ENCODE measurements at regions not wholly inside any gene's neighbourhood (a gene's known extent, or its start where the extent isn't known, plus 50 kb on each side); places are given as distances from the start of the nearest gene placed in this dataset.
"Not testable (repeated sequence)": the region's sequence is repeated elsewhere in the genome, so short reads cannot be mapped to it uniquely, and the experiment has no call there.

DNA sequence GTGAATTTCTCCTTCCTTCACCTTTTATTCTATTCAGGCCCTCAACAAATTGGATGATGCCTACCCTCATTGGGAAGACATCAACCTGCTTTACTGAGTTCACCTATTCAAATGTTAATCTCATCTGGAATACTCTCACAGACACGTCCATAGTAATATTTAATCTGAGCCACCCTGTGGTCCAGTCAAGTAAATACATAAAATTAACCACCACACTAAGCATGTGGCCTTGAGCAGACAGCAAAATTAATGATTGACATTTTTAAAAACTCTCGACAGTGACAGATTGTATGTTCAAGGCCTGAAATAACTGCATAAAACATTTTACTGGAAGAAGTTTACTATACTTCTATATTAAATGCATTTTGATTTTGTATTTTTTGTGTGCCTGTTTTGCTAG, 540.6 kb upstream of the GCFC2 start:
- DNase-seq: no peak

DNA sequence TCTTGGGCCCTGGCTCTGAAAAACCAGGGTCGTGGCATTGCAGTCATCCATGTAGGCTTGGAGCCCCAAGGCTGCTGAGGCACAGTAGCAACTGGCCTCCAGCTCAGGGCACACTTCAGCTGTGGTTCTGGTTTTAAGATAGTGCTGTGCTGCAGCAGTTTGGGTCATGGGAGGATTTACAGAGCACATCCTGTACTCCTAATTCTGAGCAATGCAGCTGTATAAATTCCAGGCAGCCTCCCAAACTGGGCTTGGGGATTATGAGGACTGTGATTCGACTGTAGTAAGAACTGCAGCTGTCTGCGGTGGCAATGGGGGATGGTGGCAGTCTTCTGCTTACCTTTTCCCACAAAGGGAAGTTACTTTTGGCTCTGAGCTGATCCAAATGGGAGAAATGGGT, 536.3 kb upstream of the GCFC2 start:
- DNase-seq: no peak

DNA sequence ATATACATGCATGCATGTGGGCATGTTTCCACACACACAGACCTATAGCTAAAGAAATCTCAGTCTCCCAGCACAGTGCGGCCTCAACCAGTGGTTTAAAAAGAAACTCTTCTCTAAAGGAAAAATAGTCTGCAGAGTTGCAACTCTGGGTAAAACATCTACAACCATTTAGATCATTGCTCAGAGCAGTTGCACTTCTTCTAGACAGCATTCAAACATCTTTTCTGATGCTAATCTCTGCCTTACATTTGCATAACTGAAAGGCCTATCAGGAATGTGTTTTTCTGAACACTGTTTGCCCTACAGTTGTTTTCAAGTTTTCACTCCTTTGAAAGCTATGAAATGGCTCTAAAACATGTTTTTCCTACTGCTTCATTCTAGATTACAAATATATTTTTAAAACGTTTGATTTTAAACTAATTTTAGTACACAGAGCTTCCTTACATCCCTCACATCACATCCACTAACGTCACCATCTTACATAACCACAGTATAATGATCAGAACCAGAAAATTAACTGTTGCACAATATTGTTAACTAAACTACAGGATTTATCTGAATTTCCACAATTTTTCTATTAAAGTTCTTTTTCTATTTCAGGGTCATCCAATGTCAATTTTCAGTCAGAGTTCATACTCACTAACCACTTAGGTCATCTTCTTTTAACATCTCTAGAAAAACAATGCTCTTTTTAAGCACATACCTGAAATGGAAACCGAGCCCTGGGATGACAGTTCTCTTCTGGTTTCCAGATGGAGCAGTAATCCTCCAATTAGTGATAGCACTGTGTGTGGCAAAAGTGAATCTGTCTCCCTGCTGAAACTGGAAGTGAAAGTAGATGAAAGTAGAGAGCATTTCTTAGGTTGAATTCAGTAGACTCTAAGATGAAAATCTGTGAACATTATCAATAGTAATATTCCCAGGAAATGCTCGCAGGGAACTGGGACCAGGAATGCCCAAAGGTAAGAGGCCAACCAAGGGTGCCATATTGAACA, 501.6 kb upstream of the GCFC2 start:
- DNase-seq: no peak

DNA sequence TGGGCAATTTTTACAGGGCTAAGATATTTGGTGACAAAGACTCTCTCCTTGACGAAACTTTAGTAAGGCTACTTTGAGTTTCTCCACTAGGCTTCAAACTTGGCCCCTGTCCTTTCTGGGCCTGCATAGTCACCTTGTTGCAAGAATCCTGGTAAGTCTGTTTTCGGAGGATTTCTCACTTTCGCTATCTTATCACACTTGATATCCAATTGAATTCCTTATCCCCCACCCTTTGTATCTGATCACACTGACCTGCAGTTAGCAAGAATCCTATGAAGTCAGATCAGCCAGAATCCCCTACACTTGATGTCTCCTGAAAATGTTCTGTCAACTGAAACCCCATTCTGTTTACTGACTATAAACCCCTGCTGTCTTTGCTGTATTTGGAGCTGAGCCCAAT, 499.8 kb upstream of the GCFC2 start:
- DNase-seq: no peak

DNA sequence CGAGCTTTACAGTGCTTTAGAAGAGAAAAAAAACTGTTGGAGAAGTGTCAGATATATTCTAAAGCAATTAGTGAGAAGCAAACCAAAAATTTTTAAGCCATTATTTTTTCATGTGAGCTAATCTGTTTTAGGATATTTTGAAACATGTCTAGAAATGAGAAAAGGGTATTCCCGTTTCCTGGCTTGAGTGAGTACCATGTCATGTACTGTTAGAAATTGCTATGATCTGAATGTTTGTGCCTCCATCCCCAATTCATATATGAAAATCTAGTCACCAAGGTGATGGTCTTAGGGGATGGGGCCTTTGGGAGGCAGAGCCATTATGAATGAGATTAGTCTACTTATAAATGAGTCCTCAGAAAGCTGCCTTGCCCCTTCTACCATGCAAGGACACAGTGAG, 493.3 kb upstream of the GCFC2 start:
- DNase-seq: no peak

DNA sequence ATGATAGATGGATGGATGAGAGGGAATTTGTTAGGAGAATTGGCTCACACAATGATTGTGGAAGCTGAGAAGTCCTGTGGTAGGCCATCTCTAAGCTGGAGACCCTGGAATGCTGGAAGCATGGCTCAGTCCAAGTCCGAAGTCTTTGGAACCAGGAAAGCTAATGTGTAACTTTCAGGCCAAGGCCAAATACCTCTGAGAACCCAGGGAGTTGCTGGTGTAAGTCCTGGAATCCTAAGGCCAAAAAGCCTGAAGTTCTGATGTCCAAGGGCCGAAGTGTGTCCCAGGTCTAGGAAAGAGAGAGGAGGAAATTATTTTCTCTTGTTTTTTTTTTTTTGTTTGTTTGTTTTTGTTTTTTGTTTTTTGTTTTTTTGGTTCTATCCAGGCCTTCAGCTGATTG, 492.2 kb upstream of the GCFC2 start:
- DNase-seq: no peak

DNA sequence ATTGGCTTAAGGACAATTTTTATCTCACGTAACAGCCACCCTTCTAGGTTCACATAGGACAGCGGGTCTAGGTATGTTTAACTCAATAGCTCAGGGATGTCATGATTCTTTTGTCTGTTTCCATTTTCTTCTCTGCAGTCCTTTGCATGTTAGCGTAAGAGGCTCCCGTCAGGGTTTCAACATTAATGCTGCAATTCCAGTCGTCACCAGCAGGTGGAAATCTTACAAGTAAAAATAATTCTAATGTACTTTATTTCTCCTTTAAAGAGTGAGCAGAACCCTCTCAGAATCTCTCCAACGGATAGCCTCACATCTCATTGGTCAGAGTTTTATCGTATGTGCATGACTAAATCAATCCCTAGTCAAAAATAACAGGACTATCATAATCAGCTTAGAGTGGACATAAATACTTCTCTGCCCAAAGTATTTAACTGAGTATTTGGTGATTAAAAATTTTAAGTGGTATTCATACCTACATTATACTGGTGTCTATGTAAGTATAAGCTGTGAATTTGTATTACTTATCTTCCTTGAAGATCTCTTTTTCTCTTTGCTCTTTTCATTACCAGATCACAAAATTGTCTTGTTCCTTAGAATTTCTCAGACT, 487.2 kb upstream of the GCFC2 start:
- no peak for DNase-seq

DNA sequence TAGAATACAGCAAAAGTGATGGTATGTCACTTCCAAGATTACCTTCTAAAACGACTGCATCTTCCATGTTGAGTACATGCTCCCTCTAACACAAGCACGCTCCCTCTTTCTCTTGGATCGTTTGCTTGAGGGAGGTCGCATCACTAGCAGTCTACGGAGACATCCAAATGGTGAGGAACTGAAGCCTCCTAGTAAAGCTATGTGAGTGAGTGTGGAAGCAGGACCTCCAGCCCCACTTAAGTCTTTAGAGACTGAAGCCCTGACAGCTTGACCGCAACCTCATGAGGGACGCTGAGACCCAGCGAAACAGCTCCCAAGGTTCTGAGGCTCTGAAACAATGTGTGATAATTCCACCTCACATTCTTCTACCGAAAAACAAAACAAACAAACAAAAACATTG, 486.7 kb upstream of the GCFC2 start:
- DNase-seq: no peak

DNA sequence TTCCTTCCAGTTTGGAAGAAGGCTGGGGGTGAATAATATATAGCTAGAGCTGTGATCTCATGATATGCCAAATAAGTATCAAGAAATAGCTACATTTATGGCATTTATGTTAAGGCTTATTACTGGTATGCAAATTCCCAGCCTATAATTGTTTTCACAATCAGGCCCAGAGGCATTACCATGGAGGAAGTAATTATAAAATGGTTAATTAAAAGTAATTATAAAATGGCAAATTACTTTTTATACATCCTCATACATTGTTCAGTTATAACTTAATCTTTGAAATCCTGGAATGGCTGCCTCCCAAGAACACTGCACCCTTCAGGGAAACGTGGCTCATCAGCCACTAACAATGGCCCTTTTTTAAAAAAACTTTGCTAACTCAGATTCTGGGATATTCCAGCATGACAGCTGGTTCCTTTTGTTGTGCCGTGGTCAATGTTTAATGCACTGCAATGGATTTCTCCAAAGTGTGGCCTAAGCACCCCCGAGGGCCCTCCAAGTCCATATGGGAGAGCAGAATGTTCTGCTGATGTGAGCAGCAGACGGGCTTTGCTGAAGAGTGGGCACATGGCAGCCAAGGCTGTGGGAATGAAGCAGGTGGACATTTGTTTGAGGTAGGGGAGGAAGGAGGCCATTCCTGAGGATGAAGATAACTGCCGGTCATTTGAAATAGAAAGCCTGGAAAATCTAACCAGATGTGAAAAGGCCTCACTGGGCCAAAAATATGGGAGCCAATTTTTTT, 483.5 kb upstream of the GCFC2 start:
- DNase-seq: no peak

DNA sequence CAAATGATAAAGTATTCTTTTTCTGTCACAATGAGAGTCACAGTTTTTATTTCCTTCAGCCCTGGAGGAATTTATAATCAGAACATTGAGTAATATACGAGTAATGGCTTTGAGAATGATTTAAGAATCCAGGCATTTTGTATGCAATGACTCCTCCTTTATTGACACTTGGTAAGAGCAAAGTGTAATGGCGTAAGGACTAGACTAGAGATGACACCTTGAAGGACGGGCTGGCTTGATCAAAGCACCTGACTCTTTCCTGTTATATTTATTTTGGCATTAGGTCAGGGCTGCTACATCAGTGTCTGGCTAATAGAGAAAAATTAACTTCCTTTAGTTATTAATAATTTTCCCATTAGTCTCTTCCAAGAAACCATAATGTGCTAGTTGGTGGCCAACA, 482.4 kb upstream of the GCFC2 start:
- DNase-seq: no peak

DNA sequence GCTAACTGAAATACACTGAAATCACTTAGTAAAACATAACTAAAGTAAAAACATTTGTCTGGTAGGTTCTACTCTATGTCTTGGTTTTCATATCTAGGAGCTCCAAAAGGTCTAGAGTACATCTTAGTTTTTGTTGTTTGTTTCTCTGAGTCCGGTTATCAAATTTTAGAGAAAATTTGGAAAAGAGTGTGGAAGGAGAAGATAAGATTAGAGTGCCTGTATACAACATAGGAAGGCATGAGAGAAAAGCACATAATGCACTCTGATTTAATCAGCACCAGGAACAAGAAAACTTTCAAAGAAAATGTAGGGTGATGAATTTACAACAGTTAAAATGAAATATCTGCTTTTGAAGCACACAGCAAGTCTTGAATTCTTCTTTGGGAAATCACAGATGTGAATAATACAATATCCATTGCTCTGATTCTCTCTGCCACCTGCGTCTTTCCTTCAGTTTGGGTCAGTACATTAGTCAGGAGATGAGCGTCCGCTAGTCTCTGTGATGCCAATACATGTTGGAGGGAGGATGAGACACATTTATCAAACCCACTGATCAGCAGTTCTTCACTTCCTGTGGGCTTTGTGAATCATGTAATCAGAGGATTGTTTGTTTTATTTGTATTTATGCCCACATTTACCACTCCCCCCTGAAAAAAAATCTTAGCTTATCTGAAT, 477.8 kb upstream of the GCFC2 start:
- DNase-seq: no peak

DNA sequence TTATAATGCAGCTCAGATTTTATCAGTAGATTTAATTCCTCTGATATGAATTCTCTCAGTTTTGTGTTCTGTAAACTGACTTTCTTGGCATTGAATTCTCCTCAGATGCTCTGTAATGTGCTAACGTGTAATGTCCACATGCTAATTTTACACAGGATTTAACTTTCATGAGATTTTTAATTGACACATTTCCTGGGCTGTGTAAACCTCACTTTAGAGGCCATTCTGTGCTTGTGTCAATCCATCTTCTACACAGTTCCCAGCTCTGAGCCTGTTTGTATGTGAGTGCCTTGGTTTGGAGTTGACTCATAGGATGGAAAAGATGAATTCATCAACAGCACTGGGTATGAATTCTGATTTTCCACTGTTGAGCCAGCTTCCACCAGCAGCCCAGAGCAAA, 476.7 kb upstream of the GCFC2 start:
- no peak for DNase-seq

DNA sequence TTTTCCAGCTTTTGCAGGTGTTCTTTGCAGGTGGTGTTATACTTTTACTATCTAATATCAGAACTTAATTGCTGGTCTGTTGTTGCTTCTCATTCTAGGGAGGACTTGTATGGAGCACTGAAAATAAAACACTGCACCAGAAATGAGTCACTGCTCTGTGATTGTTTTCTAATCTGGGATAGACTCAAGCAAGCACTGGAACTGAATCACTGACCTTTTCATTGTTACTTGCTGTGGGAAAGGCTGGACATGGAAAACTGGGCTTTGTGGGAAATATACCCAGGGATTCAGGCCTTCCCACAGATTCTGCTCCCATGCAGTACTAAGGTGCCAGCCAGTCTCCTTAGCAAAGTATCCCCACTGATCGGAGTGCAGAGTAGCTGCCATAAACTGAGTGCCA, 470.0 kb upstream of the GCFC2 start:
- no peak for DNase-seq

DNA sequence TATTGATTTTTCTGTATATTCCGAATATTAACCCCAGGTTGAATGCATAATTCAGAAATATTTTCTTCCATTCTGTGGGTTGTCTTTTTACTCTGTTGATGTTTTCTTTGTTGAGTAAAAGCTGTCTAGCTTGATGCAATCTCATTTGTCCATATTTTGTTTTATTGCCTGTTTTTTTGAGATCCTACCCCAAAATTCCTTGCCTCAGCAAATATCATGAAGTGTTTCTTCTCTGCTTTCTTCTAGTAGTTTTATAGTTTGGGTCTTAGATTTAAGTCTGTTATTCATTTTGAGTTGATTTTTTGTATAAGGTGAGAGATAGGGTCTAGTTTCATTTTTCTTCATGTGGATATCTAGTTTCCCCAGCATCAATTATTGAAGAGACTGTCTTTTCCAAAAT, 467.9 kb upstream of the GCFC2 start:
- DNase-seq: no peak

DNA sequence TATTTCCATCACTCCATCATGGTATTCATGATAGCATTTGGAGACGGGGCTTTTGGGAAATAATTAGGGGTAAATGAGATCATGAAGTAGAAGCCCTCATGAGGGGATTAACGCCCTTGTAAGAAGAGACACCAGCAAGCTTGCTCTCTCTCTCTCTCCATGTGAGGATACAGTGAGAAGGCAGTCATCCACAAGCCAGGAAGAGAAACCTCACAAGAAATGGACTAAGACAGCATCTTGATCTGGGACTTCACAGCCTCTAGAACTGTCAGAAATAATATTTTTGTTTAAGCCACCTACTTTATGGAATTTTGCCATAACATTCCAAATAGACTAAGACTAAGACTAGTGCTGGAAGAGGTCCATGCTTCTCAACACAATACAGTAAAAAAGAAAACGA, 464.6 kb upstream of the GCFC2 start:
- no peak for DNase-seq

DNA sequence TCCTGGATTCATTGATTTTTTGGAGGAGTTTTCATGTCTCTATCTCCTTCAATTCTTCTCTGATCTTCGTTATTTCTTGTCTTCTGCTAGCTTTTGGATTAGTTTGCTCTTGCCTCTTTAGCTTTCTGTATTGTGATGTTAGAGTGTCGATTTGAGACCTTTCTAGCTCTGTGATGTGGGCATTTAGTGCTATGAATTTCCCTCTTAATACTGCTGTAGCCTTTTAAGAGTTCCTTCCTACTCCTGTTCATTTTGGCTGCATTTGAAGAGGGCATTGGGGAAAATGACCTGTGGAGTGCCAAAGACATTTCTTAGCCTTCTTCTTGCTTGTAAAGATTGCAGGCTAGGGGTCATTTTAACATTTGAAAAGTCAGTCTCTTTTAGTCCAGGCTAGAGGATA, 463.8 kb upstream of the GCFC2 start:
- DNase-seq: no peak

DNA sequence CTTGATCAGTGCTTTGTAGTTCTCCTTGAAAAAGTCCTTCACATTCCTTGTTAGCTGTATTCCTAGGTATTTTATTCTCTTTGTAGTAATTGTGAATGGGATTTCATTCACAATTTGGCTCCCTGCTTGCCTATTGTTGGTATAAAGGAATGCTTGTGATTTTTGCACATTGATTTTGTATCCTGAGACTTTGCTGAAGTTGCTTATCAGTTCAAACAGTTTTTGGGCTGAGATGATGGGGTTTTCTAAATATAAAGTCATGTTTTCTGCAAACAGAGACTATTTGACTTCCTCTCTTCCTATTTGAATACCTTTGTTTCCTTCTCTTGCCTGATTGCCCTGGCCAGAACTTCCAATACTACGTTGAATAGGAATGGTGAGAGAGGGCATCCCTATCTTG, 462.5 kb upstream of the GCFC2 start:
- not testable (repeated sequence) for DNase-seq

DNA sequence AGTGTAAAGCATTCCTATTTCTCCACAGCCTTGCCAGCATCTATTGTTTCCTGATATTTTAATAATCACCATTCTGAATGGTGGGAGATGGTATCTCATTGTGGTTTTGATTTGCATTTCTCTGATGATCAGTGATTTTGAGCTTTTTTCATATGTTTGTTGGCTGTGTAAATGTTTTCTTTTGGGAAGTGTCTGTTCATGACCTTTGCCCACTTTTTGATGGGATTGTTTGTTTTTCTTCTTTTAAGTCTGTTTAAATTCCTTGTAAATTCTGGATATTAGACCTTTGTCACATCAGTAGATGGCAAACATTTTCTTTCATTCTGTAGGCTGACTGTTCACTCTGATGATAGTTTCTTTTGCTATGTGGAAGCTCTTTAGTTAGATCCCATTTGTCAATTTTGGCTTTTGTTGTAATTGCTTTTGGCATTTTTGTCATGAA, 461.5 kb upstream of the GCFC2 start:
- not testable (repeated sequence) for DNase-seq

DNA sequence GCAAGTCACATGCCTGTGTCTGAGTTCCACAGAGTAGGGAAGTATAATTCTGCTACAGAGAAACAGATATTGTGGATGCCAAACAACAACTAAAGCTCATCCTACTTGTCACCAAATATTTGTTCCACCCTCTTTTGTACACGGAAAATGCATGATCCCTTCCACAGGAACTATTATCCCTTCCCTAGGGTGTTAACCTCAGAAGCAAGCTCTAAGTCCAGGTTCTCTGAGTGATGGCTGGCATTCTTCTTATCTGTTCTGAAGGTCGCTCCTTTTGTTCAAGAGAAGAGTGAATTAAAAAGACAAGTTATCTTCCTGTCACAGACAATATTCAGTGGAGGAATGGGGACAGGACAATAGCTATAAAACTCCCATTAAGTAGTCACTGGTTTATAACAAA, 460.1 kb upstream of the GCFC2 start:
- no peak for DNase-seq

DNA sequence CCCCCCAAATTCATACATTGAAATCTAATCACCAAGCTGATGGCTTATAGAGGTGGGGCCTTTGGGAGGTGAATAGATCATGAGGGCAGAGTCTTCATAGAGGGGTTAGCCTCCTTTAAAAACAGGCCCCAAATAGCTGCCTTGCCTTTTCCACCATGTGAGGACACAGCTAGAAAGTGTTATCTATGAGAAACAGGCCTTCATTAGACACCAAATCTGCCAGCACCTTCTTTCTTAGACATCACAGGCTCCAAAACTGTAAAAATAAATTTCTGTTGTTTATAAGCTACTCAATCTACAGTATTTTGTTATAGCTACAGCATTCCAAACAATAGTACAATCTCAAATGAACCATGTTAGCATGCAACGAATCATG, 459.3 kb upstream of the GCFC2 start:
- DNase-seq: no peak

DNA sequence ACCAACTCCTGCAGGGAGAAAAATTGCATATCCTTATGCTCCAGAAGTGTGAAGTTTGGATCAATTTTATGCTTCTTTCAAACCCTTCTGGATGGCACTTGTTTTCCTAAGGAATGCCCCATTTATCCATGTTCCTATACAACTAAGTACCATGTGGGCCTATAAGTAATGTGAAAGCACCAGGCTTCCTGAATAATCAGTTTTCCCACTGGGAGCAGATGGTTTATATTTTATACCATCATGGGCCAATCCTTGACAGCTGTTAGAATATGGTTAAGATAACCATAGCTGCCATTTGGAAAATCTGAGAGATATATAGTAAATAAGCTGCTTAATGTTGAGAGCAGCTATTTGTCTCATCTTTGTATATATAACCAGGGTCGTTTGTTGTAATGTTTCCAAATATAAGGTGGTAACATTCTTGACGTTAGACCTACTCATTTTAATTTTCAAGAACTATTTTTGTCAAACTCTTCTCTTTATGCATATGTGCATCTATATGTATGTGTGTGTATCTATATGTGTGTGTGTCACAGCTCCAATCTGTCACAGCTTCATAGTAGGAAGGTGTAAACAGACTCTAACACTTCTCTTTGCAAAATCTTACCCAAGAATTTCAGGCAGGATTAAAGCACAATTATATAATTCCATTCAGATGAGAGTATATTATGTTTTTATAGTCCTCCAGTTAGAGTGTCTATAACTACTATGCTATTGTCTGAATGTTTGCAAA, 458.7 kb upstream of the GCFC2 start:
- no peak for DNase-seq

DNA sequence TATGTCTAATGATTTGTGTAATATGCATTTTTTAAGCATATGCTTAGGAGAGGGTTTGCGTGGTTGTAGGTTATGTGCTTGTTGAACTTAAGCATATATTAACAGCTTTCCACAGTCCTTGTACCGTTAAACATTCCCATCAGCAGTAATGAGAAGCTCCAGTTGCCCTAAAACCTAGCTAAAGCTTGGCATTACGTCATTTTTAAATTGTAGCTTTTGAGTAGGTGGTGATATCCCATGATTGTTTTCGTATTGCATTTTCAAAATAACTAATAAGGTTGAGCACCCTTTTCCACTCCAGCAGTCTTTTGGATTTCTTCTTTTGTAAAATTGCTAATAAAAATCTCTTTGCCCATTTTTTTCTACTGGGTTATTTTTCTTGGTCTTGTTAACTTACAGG, 453.1 kb upstream of the GCFC2 start:
- no peak for DNase-seq

DNA sequence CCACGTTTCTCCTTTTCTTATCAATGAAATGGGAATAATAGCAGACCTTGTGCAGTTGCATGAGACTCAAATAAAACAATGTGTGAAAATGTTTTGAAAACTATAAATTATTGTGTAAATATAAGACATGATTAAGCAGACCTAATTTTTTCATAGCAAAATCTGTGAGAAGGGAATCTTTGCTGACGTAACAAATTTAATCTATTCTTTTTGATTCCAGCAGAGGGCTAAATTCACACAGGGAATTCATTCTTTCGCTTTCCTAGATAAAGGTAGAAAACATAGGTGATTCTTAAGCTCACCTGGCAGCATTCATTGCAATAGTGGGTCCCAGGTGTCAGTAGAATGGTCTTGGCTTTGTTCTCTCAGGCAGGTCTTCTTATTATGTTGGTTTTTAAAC, 450.0 kb upstream of the GCFC2 start:
- DNase-seq: no peak

Data from NCI-H1105 (cell line).